Thyroid gland (tissue), 4 donors: ENCODE measurements at regions not wholly inside any gene's neighbourhood (a gene's known extent, or its start where the extent isn't known, plus 50 kb on each side); places are given as distances from the start of the nearest gene placed in this dataset. TPM values are rescaled to one million over a fixed set of nuclear protein-coding genes. Genes with fewer than 3 reads are reported as not detected.

ENCODE experiments used
- DNase-seq, 2 donors: peaks; one replicate each; pipeline ENCODE4 v3.0.0-alpha.2; 2019
- H3K27ac ChIP-seq, 3 donors: fragments of 200-600 bp; sonication (generic); 1 replicate in 2 of 3; 2 replicates in 1 of 3; pipeline ENCODE4 v1.5.1; 2016 to 2019; ENCODE audit warnings: mild to moderate bottlenecking in 1 of 3, moderate library complexity in 1 of 3
- H3K27me3 ChIP-seq: fragments of 200-600 bp; sonication (generic); one replicate; pipeline ENCODE4 v1.5.1; 2019
- H3K36me3 ChIP-seq, 2 donors: fragments of 200-600 bp; sonication (generic); one replicate each; pipeline ENCODE4 v1.5.1; 2016 to 2019
- H3K4me1 ChIP-seq, 2 donors: fragments of 200-600 bp; sonication (generic); one replicate each; pipeline ENCODE4 v1.5.1; 2017 to 2019
- H3K4me3 ChIP-seq, 3 donors: fragments of 200-600 bp; sonication (generic); replicated peaks in 1 of 3; 1 replicate in 2 of 3; 2 replicates in 1 of 3; pipeline ENCODE4 v1.5.1; 2016; ENCODE audit warnings: mild to moderate bottlenecking in 1 of 3
- H3K9me3 ChIP-seq: fragments of 200-600 bp; sonication (generic); one replicate; pipeline ENCODE4 v1.5.1; 2017
- CTCF ChIP-seq, 6 experiments: fragments of 200-600 bp in 3 of 6; fragments of 450-650 bp in 3 of 6; sonication (generic) in 3 of 6; IDR thresholded peaks; one replicate each; pipeline ENCODE4 v1.5.1; 2016 to 2019; ENCODE audit warnings: antibody characterized with exemption in 6 of 6, mild to moderate bottlenecking in 2 of 6, inconsistent platforms in 1 of 6, moderate library complexity in 1 of 6
- POLR2A ChIP-seq, 2 donors: fragments of 450-650 bp; IDR thresholded peaks; one replicate each; pipeline ENCODE4 v1.6.1; 2017; ENCODE audit warnings: antibody characterized with exemption in 2 of 2, mild to moderate bottlenecking in 2 of 2, moderate library complexity in 1 of 2
- WGBS, 2 donors: methylation state at CpG; one replicate each; pipeline ENCODE4 v1.1.5; 2017; 5-methylcytosine and 5-hydroxymethylcytosine counted together
- intact Hi-C: fragments of 100-400 bp; cut with DNase I; formaldehyde crosslinking; loops from one replicate; pipeline ENCODE4 v1.15.1; 2023
- small RNA-seq: library from RNA; depleted of rRNA; stranded (forward); fragments of <200 nt; gene quantifications from one replicate; pipeline ENCODE3, GENCODE V24; 2016

- TF ChIP-seq POLR2A (IDR thresholded peaks at IDR 0.05) (no peak), CTCF (IDR thresholded peaks at IDR 0.05) (no peak)
- intact Hi-C loops, result no loop called here
- 78 to 81% methylated on average over 4 of the region's 4 CpGs for WGBS, 2 donors
Measured at GRCh38 chr12:91240386-91241095, 57.9 kb upstream of the DCN start.

GRCh38 chr12:91239481-91239880 is 56.9 kb upstream of the DCN start:
- Histone ChIP-seq H3K27ac (no peak overlapping the region), H3K36me3 (no peaks in the 10 kb centered on the region), H3K9me3 (no peaks in the 10 kb centered on the region), H3K4me1 (no peaks in the 10 kb centered on the region), H3K27me3 (no peaks in the 10 kb centered on the region), H3K4me3 (no peak overlapping the region)
- TF ChIP-seq POLR2A (IDR thresholded peaks at IDR 0.05) (no peak), CTCF (IDR thresholded peaks at IDR 0.05) (no peak)
- DNase-seq, result no peak
- 63 to 66% methylated on average over 3 of the region's 3 CpGs for WGBS, 2 donors
- intact Hi-C loops, result no loop called here

More at GRCh38 chr12:91240386-91241095, 57.9 kb upstream of the DCN start:
- H3K27ac ChIP-seq, result no peak overlapping the region
- no peaks in the 10 kb centered on the region for H3K27me3 ChIP-seq
- H3K4me1 ChIP-seq, result no peaks in the 10 kb centered on the region
- DNase-seq, result no peak
- H3K9me3 ChIP-seq, result no peaks in the 10 kb centered on the region
- no peaks in the 10 kb centered on the region for H3K36me3 ChIP-seq
- H3K4me3 ChIP-seq, result no peak overlapping the region

Small RNAs in the stretch of these regions (small RNA-seq; reads per million reads assigned to genes)
- gene AC090049.2 (not detected), gene RF02110 (not detected)
